HG03060 (cell line): ENCODE measurements at regions not wholly inside any gene's neighbourhood (a gene's known extent, or its start where the extent isn't known, plus 50 kb on each side); places are given as distances from the start of the nearest gene placed in this dataset.
"Not testable (repeated sequence)": the region's sequence is repeated elsewhere in the genome, so short reads cannot be mapped to it uniquely, and the experiment has no call there.

Experiments used
- ATAC-seq: cut with Tn5 transposase; IDR thresholded peaks from one replicate; pipeline ENCODE4 v1.9.1; 2021; ENCODE audit warnings: low read depth, moderate number of reproducible peaks; ENCODE audit not compliant: unreplicated experiment

DNA sequence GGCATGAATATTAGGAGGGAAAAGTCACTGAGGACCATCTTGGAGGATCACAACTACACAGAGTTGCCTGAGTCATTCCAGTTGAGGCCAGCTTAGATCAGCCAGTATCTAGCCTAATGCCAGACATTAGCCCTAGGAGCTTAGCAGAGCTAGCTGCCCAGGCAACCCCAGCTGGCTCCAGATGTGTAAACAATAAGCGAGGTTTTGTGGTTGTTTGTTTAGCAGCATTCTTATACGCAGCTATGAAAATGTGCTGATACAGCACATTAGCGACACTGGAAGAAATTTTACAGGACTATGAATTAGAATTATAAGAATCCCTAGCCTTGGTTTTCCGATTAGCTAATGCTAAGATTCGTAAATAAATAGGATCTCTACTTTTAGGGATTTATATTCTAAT lies 59.3 kb downstream of the BTBD3 start:
- no peak for ATAC-seq

DNA sequence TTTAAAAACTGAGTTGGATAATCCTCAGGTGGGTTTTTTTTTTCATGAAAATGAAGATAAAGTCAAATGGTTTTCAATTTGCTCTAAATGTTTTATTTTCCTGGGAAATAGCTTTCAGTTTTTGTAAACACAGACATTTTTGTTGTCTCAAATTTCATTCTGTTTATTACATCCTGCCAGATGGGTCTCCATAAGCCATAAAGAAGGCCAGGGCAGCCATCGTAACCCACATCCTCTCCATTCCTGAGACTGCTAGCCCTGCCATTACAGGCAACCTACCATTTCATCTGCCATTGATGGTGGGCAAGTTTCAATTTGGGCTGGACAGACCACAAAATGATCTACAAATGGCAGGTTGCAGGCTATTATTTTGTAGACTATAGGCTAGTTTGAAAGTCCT lies 60.8 kb downstream of the BTBD3 start:
- ATAC-seq = no peak

DNA sequence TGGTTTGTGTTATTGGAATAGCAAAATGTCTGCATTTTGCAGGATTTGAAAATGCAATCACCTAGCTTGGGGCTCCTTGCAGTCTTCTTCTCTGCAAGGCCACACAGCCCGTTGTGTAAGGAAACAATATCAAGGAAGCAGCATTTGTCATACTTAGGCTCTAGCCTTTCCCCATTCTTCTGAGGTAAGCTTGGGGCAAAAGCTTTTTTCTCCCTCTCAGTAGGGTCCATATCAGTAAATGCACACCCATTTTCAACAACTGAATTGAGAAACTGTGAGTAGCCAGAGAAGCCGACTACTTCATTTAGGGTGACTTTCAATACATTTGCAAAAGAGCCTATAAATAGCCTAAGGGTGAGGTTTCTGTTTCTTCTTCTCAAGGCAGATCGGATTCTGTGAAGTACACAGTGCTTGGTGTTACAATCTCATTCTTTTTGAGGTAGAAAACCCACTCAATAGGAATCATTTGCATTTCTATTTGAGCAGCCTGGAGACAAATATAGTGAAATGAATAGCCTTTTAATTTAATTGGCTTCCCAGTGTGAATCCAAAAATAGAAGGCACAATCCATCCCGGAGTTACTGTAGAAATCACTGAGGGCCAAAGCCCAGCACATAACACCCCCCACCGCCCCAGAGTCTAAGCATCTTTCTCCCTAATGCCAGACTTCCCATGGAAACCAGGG lies 61.8 kb downstream of the BTBD3 start:
- ATAC-seq = no peak

DNA sequence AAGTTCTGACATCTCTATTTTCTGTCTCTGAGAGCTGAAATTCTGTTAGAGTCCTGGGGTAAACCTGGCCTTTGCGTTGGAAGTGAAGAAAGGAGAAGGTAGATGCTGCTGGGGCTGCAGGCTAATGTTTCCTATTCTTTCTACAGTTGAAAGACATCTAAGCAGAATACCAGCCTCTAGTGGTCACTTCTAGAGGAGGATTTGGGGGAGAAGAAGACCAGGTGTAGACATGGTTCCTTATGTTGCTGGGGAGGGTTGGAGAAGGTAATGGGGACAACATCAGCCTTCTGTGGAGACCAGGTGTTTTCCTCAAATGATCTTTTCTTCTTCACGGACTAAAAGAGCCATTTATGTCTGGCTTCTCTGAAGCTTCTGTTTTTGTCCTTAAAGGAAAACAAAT lies 62.6 kb downstream of the BTBD3 start:
- no peak for ATAC-seq

DNA sequence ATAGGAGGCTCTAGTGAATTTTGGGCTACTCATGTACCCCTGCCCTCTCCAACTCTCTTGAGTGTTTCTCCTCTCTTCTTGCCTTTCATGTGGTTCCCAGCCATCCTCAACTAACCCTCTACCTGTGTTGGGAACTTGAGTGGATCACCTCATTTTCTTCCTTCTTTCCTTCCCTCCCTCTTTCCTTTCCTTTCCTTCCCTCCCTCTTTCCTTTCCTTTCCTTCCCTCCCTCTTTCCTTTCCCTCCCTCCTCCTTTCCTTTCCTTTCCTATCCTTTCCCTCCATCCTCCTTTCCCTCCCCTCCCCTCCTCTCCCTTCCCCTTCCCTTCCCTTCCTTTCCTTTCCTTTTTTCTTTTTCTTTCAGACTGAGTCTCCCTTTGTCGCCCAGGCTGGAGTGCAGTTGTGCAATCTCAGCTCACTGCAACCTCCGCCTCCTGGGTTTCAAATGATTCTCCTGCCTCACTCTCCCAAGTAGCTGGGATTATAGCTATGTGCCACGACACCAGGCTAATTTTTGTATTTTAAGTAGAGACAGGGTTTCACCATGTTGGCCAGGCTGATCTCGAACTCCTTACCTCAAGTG lies 63.8 kb downstream of the BTBD3 start:
- ATAC-seq = no peak

DNA sequence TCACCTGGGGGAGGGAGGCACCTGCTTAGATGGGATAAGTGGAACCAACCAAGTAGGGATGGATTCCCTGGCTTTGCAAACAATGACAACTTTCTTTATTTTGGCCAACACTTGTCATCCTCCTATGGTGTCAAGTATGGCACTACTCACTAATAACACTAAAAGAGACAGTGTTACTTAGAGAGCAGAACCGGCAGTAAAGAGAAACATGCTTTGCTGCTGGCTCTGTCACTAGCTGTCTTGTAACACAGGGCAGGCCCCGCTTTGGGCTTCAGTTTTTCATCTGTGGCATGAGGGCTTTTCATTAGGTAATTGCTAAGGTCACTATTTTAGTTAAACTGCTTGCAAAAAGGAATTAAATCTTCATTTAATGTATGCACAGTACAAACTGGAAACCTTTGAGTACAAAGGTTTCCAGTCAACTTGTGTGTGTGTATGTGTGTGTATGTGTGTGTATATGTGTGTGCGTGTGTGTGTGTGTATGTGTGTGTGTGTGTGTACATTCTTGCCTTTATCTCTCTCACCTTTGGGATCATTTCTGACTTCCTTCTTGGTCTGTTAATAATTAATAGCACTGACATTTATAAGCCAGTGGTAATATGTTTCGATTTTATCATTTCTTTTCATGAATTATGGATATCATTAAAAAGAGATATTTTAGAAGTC lies 64.7 kb downstream of the BTBD3 start:
- no peak for ATAC-seq

DNA sequence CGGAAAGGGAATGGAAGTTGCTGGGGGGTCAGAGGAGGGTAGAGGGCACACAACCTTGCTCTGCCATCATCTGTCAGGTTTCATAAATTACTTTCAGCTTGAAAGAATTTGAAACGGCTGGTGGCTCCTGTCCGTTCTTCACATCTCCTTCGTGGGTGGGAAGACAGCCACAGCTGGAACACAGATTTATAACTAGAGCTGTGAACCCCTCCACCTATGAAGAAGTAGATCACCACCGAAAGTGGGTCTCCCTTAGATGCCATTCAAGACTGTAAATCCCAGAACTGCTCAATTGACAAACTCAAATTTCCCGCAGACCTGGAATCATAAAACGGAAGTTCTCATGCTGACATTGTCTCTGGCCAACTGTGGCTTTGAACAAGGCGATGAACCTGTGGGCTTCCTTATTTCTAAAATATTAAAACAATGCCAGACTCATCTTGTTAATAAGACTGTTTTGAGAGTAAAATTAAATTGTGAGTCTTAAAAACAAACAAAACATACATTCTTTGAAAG lies 65.3 kb downstream of the BTBD3 start:
- no peak for ATAC-seq

DNA sequence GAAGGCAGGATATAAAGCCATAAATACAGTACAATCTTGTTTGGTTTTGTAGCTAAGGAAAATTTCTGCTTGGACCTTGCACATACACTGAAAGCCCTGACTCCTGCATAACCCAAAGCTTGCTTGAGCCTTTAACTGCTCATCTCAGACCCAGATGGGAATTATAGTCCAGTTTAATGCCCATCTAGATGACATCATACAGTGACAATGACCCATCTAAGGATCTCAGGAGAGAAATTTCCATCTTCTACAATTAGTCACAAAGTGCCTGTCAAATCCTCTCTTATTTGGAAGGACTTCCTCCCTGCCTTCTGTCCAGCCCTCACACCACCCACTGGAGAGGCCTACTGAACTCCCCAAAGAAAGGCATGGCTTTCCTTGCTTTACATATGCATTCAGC lies 69.3 kb downstream of the BTBD3 start:
- no peak for ATAC-seq

DNA sequence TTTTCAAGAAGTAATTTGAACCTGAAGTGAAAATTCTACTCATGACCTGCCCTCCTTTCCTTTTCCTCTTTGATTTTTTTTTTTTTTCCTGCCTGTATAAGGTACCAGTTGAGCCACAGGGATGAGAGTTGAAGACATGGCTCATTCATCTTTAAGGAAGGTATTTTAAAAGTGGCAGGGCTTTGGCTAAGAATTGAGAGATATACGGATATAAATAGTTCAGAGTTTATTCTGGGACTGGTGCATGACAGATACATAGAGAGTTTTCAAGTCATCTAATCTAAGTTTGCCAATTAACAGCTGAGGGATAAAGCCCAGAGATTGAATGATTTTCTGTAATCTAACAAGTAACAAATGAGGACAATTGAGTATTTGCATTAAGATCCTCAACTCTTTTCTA lies 69.8 kb downstream of the BTBD3 start:
- ATAC-seq = no peak

DNA sequence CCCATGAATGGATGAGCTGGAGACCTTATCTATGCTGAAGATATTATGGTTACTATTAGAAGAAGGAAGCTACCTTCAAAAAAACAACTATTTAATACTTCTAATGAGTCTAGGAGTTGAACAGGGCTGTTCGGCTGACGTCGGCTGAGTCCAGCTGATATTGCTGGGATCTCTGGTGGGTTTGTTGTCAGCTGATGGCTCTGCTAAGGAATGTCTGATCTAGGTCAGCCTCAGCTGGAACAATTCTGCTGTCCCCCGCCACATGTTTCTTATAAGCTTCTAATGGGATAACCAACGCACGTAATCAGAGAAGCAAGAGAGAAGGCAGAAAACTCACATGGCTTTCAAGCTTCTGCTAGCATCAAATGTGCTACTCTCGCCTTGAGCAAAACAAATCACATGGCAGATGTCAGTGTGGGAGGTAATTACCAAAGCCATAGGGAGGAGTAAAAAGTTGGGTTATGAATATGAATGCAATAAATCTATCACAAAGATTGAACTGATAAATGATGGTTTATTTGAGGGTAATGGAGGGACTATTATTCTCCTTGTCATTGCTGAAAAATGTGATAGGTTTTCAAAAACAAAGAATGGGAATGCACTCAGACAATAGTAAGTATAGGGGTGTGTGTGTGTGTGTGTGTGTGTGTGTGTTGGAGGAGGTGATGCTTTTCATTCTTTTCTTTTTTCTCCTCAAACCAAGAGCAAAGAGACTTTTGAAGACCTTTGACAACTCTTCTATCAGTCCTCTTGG lies 71.5 kb downstream of the BTBD3 start:
- no peak for ATAC-seq

DNA sequence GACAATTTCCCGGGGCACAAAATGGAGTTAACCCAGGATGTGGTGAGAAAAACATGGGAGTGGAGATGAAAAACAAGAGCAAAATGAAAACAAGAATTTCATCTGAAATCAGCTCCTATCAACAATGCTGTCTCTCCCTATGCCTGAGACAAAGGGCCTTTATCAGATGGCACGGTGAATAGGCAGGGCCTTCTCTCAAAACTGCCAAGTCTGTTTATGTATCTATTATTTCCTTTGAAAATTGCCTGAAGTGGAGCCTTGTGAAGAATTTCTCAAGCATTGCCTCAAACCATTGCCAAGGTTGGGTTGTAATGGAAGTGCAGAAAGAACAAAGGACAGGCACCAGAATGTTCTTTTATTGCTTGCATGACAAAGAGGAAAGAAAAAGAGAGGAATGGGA lies 74.7 kb downstream of the BTBD3 start:
- ATAC-seq = no peak

DNA sequence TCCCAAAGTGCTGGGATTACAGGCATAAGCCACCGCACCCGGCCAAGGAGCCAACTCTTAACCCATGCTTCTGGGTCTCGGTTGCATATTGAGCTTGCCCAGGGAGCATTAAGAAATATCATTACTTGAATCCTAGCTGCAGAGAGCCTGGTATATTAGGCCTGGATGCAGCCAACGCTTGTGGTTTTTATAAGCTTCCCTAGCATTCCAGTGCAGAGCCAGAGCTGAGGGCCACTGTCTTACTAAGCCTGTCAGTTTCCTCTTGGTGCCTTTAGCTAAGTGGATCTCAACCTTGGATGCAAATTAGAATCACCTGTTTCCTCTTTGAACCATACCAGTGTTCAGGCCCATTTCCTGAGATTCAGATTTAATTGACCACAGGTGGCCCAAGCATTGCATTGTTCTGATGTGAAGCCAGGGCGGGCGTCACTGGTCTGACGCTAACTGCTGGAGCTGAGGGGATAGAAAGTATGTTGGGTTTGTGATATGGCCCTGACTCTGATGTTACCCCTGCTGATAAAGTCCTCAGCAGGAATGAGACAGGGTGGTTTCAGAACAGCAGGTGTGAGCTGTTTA lies 76.3 kb downstream of the BTBD3 start:
- ATAC-seq = no peak

DNA sequence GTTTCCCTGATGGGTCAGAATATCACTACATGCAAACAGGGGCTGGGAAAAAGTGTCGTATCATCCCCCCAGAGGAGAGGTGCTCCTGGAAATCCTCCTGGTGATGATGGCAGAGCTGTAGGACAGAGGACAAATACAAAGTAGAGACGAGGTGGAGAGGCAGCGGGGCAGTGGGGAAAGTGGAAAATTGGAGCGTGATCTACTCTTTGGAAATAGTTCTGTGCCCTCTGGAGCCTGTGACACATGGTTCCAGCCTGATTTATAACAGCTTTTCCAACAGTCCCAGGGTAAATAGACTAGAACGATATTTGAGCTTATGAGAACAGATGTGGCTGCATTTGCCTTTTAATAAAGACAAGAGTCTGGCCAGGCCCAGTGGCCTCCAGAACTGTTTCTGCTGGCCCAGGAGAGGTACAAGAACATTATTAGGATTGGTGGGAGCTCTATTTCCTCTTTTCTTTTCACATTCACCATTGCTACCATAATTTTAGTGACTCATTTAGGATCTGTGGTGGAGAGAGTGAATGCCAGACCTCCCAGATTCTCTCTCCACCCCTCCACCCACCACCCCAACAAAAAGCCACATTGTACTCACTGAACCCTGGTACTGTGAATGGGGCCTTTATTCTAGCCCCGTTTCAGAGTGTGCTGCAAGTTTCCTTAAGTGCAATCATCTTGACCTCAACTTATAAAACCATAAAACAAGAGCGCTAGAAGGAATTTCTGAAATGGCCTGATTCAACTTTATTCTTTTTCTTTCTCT lies 78.3 kb downstream of the BTBD3 start:
- no peak for ATAC-seq

DNA sequence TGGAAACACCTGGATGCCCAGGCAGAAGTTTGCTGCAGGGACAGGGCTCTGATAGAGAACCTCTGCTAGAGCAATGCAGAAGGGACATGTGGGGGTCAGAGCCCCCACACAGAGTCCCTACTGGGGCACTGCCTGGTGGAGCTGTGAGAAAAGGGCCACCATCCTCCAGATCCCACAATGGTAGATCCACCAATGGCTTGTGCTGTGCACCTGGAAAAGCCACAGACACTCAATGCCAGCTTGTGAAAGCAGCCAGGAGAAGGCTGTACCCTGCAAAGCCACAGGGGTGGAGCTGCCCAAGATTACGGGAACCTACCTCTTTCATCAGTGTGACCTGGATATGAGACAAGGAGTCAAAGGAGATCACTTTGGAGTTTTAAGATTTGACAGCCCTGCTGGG lies 87.1 kb downstream of the BTBD3 start:
- not testable (repeated sequence) for ATAC-seq

DNA sequence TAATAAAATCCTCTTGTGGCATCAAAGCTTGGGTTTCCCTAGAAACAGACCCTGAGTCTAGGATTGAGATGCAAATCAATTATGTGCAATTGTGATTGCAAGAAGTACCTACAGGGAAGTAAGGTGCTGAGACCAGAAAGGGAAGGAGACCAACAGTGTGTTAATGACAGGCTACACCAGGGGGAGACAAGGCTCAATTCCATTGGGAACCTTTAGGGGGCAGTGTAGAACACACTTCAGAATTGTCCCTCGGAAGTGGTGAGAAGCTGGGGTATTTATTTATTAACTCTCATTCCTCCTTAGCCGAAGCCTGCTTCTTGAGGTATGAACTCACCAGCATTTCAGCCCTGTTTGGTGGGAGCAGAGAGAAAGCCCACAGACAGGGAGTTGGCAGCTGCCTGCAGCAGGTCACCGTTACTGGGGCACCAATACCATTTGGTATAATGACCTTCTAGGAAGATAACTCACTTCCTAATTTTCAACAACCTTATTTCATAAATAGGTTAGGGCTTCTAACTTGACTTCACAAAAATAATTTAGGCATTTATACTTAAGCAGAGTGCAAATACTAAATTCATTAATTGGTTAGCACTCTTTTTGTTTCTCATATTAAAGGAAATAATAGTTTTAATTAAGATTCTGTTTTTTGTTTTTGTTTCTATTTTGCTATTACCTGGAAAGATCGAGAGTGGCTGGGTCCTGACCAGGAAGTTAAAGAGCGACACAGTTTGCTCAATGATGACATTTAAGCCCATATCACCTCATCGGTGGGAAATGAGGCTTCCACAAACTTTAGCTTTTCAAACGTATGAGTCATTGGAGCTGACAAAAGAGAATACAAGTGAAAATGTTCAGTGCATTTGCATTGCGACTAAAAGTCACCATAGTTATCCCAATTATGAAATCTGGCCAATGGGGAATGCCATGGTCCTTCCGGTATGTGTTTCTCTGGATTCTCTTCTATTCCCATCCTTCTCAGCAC lies 94.8 kb downstream of the BTBD3 start:
- ATAC-seq = no peak

DNA sequence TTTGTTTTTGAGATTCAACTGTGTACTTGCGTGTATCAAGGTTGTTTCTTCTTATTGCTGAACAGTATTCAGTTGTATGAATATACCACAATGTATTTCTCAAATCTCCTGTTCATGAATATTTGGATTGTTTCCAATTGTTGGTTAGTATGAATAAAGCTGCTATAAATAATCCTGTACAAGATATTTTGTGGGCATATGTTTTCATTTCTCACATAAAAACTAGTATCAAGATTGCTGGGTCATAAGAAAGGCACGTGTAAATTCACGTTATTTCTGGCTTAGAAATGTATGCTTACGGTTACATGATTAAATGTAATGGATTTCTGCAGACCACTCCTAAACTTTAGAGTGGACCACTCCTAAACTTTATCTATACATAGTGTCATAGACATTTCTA lies 96.6 kb downstream of the BTBD3 start:
- no peak for ATAC-seq

DNA sequence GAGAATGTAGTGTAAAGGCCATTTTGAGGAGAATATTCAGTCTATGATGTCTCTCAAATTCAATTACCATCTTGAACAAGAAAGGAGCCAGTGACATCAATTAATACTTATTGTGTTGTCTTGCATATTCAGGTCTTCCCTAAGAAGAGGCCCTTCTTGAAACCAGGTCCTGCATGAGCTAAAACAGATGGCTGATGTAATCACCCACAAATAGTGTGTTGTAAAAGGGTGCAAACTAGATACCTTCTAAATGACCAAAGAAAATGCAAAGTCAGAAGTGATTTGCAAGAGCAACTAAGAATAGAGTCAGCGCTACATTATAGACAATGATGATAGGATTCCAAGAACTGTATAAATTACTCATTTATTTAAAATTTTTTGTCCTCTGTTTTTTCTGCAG lies 97.0 kb downstream of the BTBD3 start:
- ATAC-seq = no peak

DNA sequence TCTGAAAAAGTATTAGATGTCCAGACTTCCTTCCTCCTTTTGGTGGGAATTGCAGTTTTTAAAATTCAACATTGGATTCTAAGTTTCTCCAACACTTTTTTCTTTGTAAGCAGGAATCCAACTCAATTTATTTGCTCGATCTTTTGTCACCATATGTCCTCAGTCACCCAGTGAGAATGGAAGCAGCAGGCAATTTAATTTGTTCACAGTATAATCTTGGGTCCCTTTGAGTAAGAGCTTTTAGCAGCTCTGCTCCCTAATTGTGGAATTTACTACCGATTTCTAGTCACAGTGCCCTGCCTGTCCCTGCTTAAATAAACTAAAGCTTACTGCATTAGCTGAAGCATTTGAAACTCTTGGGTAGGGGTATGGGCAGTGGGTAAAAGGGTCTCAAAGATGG lies 98.6 kb downstream of the BTBD3 start:
- ATAC-seq = no peak

DNA sequence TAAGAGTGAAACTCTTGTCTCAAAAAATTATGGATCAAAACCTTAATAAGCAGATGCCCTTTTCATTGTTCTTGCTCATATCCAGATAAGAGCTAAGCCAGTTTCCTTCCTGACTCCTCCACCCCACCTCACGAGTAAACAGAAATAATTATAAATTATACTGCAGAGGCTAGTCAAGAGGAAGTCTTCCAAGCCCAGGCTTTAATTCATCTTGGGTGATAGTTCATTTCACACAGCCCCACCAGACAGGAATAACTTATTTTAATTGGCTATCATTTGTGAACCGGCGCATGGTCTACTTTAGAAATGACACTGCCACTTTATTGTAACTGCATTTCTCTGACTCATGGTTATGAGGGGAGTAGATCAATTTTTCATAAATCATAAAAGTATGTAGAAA lies 102.0 kb downstream of the BTBD3 start:
- ATAC-seq = no peak
